GM23338 (cell line): ENCODE measurements at regions not wholly inside any gene's neighbourhood (a gene's known extent, or its start where the extent isn't known, plus 50 kb on each side); places are given as distances from the start of the nearest gene placed in this dataset.

Source experiments
- ATAC-seq: fragments of 200-7000 bp; cut with Tn5 transposase; 3 replicates; pipeline ENCODE4 v1.9.1; 2020
- DNase-seq: peaks from one replicate; pipeline ENCODE4 v3.0.0-alpha.2; 2015; ENCODE audit warnings: low spot score
- H2AFZ ChIP-seq: fragments of 200-600 bp; sonication (generic); 2 replicates; pipeline ENCODE4 v1.8.0; 2016; ENCODE audit warnings: antibody characterized with exemption, mild to moderate bottlenecking, moderate library complexity
- H3F3A ChIP-seq: fragments of 200-600 bp; sonication (generic); replicated peaks from 2 replicates; pipeline ENCODE4 v1.8.0; 2017; ENCODE audit warnings: antibody characterized with exemption, mixed run types, low read depth
- H3K27ac ChIP-seq: fragments of 200-600 bp; sonication (generic); 2 replicates; pipeline ENCODE4 v1.6.1; 2016; ENCODE audit warnings: low read depth
- H3K27me3 ChIP-seq: fragments of 200-600 bp; sonication (generic); 2 replicates; pipeline ENCODE4 v1.8.0; 2016; ENCODE audit warnings: mild to moderate bottlenecking, mixed run types, moderate library complexity; ENCODE audit not compliant: insufficient read depth
- H3K36me3 ChIP-seq: fragments of 200-600 bp; sonication (generic); 2 replicates; pipeline ENCODE4 v1.8.0; 2016; ENCODE audit warnings: mild to moderate bottlenecking; ENCODE audit not compliant: insufficient read depth
- H3K4me1 ChIP-seq: fragments of 200-600 bp; sonication (generic); 2 replicates; pipeline ENCODE4 v1.8.0; 2016; ENCODE audit warnings: mild to moderate bottlenecking, moderate library complexity; ENCODE audit not compliant: insufficient read depth
- H3K4me2 ChIP-seq: fragments of 200-600 bp; sonication (generic); 2 replicates; pipeline ENCODE4 v1.7.1; 2017; ENCODE audit warnings: mixed run types
- H3K4me3 ChIP-seq: fragments of 200-600 bp; sonication (generic); 2 replicates; pipeline ENCODE4 v1.6.1; 2016; ENCODE audit warnings: mixed run types
- H3K79me2 ChIP-seq: fragments of 200-600 bp; sonication (generic); replicated peaks from 2 replicates; pipeline ENCODE4 v1.8.0; 2017; ENCODE audit warnings: mild to moderate bottlenecking; ENCODE audit not compliant: insufficient read depth
- H3K9me2 ChIP-seq: fragments of 200-600 bp; sonication (generic); 2 replicates; pipeline ENCODE4 v1.8.0; 2017; ENCODE audit not compliant: insufficient read depth
- H4K20me1 ChIP-seq: fragments of 200-600 bp; sonication (generic); replicated peaks from 2 replicates; pipeline ENCODE4 v1.8.0; 2017; ENCODE audit warnings: mild to moderate bottlenecking; ENCODE audit not compliant: insufficient read depth
- H3K27ac Mint-ChIP-seq: 2 replicates; pipeline ENCODE4 v1.8.0; 2020; ENCODE audit warnings: inconsistent platforms, mild to moderate bottlenecking, moderate library complexity, mixed read lengths
- H3K27me3 Mint-ChIP-seq: 3 replicates; pipeline ENCODE4 v1.8.0; 2022; ENCODE audit warnings: low read depth, mild to moderate bottlenecking, moderate library complexity, mixed read lengths, inconsistent platforms; ENCODE audit not compliant: insufficient read depth, poor library complexity
- H3K36me3 Mint-ChIP-seq: 3 replicates; pipeline ENCODE4 v1.8.0; 2021; ENCODE audit warnings: low read depth, mild to moderate bottlenecking, inconsistent platforms, moderate library complexity, mixed read lengths
- H3K4me1 Mint-ChIP-seq: 3 replicates; pipeline ENCODE4 v1.8.0; 2020; ENCODE audit warnings: mild to moderate bottlenecking, inconsistent platforms, mixed read lengths
- H3K4me3 Mint-ChIP-seq: 3 replicates; pipeline ENCODE4 v1.8.0; 2021; ENCODE audit warnings: moderate library complexity, mild to moderate bottlenecking, inconsistent platforms, mixed read lengths
- H3K9me3 Mint-ChIP-seq: 3 replicates; pipeline ENCODE4 v1.8.0; 2020; ENCODE audit warnings: moderate library complexity, mild to moderate bottlenecking, inconsistent platforms, mixed read lengths
- CTCF ChIP-seq, 2 experiments: fragments of 200-600 bp in 1 of 2; sonication (generic) in 1 of 2; conservative IDR thresholded peaks; 2 replicates each; pipeline versions ENCODE4 v1.5.1 to v1.6.1; 2016 to 2017; ENCODE audit warnings: antibody characterized with exemption in 2 of 2, low read depth in 2 of 2, mild to moderate bottlenecking in 2 of 2, moderate library complexity in 1 of 2
- EZH2 ChIP-seq: fragments of 200-600 bp; sonication (generic); IDR thresholded peaks from one replicate; pipeline ENCODE4 v1.8.0; 2017; ENCODE audit warnings: antibody characterized with exemption, mild to moderate bottlenecking, low read depth; ENCODE audit not compliant: unreplicated experiment
- POLR2AphosphoS5 ChIP-seq: IDR thresholded peaks from 2 replicates; pipeline ENCODE4 v1.6.1; 2016; ENCODE audit warnings: antibody characterized with exemption, low read depth
- STAT1 ChIP-seq: IDR thresholded peaks from one replicate; pipeline ENCODE4 v1.6.1; 2016; ENCODE audit warnings: antibody characterized with exemption; ENCODE audit not compliant: unreplicated experiment
- ZNF114 ChIP-seq: fragments of 250-450 bp; sonication (Bioruptor Pico); IDR thresholded peaks from 2 replicates; pipeline ENCODE4 v1.5.0; 2020; ENCODE audit warnings: mild to moderate bottlenecking, moderate library complexity
- ZNF331 ChIP-seq: fragments of 250-450 bp; sonication (Bioruptor Pico); IDR thresholded peaks from 2 replicates; pipeline ENCODE4 v1.5.0; 2020; ENCODE audit warnings: low read depth, mild to moderate bottlenecking, moderate library complexity
- ZNF462 ChIP-seq: fragments of 250-450 bp; sonication (Bioruptor Pico); IDR thresholded peaks from 2 replicates; pipeline ENCODE4 v1.5.0; 2020; ENCODE audit warnings: mild to moderate bottlenecking, moderate library complexity

- TF ChIP-seq ZNF462 (CRISPR knock-in tag): no peak
- TF ChIP-seq CTCF (conservative IDR thresholded peaks at IDR 0.05; ENCODE audit: low read depth in 2 of 2): no peak
- TF ChIP-seq ZNF331 (CRISPR knock-in tag): no peak
- no peak for TF ChIP-seq EZH2
- TF ChIP-seq POLR2AphosphoS5: no peak
- no peak for TF ChIP-seq ZNF114
Measured at GRCh38 chr3:99470841-99471240, 167.6 kb upstream of the COL8A1 start (continued).

GRCh38 chr3:99468918-99469317 is 169.5 kb upstream of the COL8A1 start:
- Histone ChIP-seq H3K4me2 (no peak overlapping the region), H3K27me3 (no peaks in the 10 kb centered on the region), H4K20me1 (no peaks in the 10 kb centered on the region), H3K36me3 (no peaks in the 10 kb centered on the region), H2AFZ (no peak overlapping the region), H3K4me1 (no peaks in the 10 kb centered on the region), H3K9me2 (0 out of 2 replicates have a peak, but pooled peaks cover 3% of the 10 kb centered on the region), H3K79me2 (no peaks in the 10 kb centered on the region), H3K4me3 (no peak overlapping the region), H3K27ac (no peak overlapping the region), H3F3A (no peaks in the 10 kb centered on the region)
- H3K9me3 Mint-ChIP-seq: no peaks in the 10 kb centered on the region
- DNase-seq (no peak), ATAC-seq (no peak)
- H3K27me3 Mint-ChIP-seq: no peaks in the 10 kb centered on the region
- no peak overlapping the region for H3K27ac Mint-ChIP-seq
- H3K36me3 Mint-ChIP-seq: no peaks in the 10 kb centered on the region
- no peak overlapping the region for H3K4me3 Mint-ChIP-seq
- H3K4me1 Mint-ChIP-seq: no peaks in the 10 kb centered on the region
- TF ChIP-seq CTCF (conservative IDR thresholded peaks at IDR 0.05; ENCODE audit: low read depth in 2 of 2) (no peak), STAT1 (no peak), EZH2 (no peak)
